ENCODE measurements at regions not wholly inside any gene's neighbourhood (a gene's known extent, or its start where the extent isn't known, plus 50 kb on each side); places are given as distances from the start of the nearest gene placed in this dataset.
"Not testable (repeated sequence)": the region's sequence is repeated elsewhere in the genome, so short reads cannot be mapped to it uniquely, and the experiment has no call there.

DNA sequence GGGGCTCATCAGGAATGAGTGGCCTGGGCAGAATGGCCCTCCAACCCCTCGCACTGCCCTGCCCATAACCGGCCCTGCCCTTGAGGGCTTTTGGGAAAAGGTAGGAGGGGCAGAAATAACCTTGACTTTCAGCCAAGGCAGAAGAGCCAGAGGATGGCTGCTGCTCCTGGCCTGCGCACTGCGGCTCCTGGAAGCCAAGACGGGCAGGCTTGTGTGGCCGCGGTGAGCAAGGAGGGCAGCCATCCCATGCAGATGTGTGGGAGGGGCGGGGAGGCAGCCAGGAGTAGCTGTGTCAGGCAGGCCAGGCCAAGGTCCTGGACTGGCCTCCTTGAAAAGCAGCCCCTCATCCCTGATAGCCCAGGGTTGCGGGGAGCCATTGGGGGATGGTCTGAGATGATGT is 57.6 kb upstream of the URI1 start:
- DNase-seq (ENCODE audit: low spot score) = peak; percentile 57
- Mint-ChIP-seq H3K27ac (ENCODE audit: unreplicated experiment) (no peak overlapping the region), H3K4me3 (ENCODE audit: unreplicated experiment) (no peak overlapping the region), H3K36me3 (ENCODE audit: low read depth) (no peaks in the 10 kb centered on the region), H3K4me1 (ENCODE audit: low read depth) (no peaks in the 10 kb centered on the region), H3K27me3 (ENCODE audit: low read depth) (peaks cover 15% of the 10 kb centered on the region), H3K9me3 (ENCODE audit: low read depth) (no peaks in the 10 kb centered on the region)
- TF ChIP-seq, protein P1, sequence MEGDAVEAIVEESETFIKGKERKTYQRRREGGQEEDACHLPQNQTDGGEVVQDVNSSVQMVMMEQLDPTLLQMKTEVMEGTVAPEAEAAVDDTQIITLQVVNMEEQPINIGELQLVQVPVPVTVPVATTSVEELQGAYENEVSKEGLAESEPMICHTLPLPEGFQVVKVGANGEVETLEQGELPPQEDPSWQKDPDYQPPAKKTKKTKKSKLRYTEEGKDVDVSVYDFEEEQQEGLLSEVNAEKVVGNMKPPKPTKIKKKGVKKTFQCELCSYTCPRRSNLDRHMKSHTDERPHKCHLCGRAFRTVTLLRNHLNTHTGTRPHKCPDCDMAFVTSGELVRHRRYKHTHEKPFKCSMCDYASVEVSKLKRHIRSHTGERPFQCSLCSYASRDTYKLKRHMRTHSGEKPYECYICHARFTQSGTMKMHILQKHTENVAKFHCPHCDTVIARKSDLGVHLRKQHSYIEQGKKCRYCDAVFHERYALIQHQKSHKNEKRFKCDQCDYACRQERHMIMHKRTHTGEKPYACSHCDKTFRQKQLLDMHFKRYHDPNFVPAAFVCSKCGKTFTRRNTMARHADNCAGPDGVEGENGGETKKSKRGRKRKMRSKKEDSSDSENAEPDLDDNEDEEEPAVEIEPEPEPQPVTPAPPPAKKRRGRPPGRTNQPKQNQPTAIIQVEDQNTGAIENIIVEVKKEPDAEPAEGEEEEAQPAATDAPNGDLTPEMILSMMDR (IDR thresholded peaks at IDR 0.05) = no peak

DNA sequence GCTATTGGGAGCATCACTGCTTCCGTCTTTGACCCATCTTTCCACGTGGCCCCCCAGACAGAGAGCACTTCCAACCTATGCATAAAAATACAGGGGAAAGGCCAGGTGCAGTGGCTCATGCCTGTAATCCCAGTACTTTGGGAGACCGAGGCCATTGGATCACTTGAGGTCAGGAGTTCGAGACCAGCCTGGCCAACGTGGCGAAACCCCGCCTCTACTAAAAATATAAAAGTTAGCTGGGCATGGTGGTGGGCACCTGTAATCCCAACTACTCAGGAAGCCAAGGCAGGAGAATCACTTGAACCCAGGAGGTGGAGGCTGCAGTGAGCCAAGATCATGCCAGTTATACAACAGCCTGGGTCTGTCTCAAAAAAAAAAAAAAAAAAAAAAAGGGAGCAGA is 55.9 kb upstream of the URI1 start:
- H3K27me3 Mint-ChIP-seq (ENCODE audit: low read depth); H3K9me3 Mint-ChIP-seq (ENCODE audit: low read depth); H3K4me3 Mint-ChIP-seq (ENCODE audit: unreplicated experiment); H3K36me3 Mint-ChIP-seq (ENCODE audit: low read depth); DNase-seq (ENCODE audit: low spot score); H3K27ac Mint-ChIP-seq (ENCODE audit: unreplicated experiment); H3K4me1 Mint-ChIP-seq (ENCODE audit: low read depth): not testable (repeated sequence)

DNA sequence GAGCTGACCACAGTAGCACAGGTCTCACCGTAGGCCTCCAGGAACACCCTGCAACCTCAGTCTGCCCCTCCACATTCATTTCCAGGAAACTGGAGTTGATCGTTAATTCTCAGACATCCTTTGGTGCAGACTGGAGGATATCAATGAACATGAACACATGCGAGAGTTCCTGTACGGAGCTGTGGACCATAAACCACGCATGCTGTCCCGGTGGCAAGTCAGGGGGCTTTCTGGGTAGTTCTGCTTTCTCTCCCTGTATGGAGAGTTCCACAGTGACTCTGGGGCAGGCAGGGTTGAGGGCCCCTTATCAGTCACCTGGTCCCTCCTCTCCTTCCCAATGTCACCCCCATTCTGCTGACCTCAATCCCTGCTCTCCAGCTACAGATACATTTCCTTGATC is 55.5 kb upstream of the URI1 start:
- Mint-ChIP-seq H3K4me1 (ENCODE audit: low read depth) (no peaks in the 10 kb centered on the region), H3K4me3 (ENCODE audit: unreplicated experiment) (no peak overlapping the region), H3K27me3 (ENCODE audit: low read depth) (peaks cover 5% of the 10 kb centered on the region), H3K27ac (ENCODE audit: unreplicated experiment) (no peak overlapping the region), H3K36me3 (ENCODE audit: low read depth) (no peaks in the 10 kb centered on the region), H3K9me3 (ENCODE audit: low read depth) (no peaks in the 10 kb centered on the region)
- DNase-seq (ENCODE audit: low spot score) = peak; percentile 22
- TF ChIP-seq, protein P1 (IDR thresholded peaks at IDR 0.05) = no peak

DNA sequence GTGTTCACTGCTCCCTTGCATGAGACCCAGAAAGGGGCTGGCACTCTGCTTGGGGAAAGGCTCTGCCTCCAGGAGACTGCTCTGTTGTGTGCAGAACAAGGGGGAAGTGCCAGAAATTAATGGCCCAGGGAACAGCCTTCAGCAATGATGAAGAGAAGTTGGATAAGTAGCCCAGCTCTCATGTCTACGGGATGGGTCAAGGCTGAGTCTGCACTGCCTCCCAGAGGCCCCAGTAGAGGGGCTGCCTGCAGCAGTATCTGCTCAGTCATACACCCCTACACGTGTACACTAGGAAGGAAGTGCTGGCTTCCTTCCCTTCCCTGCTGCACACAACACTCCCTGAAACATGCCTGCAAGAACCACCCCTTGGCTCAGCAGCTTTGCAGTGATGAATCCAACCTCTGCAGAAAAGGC is 54.6 kb upstream of the URI1 start:
- no peak overlapping the region for H3K4me3 Mint-ChIP-seq (ENCODE audit: unreplicated experiment)
- H3K27ac Mint-ChIP-seq (ENCODE audit: unreplicated experiment) = no peak overlapping the region
- no peaks in the 10 kb centered on the region for H3K4me1 Mint-ChIP-seq (ENCODE audit: low read depth)
- TF ChIP-seq, protein P1 (IDR thresholded peaks at IDR 0.05) = no peak
- no peaks in the 10 kb centered on the region for H3K36me3 Mint-ChIP-seq (ENCODE audit: low read depth)
- peak; percentile 27 for DNase-seq (ENCODE audit: low spot score)
- peaks cover 5% of the 10 kb centered on the region for H3K27me3 Mint-ChIP-seq (ENCODE audit: low read depth)
- no peaks in the 10 kb centered on the region for H3K9me3 Mint-ChIP-seq (ENCODE audit: low read depth)

DNA sequence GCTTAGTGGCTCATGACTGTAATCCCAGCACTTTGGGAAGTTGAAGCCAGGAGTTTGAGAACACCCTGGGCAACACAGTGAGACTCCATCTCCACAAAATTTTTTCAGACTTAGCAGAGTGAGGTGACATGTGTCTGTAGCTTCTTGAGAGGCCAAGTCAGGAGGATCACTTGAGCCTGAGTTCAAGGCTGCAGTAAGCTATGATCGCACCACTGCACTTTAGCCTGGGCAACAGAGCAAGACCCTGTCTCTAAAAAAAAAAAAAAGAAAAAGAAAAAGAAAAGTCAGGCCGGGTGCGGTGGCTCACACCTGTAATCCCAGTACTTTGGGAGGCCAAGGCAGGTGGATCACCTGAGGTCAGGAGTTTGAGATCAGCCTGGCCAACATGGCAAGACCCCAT is 54.0 kb upstream of the URI1 start:
- not testable (repeated sequence) for H3K4me3 Mint-ChIP-seq (ENCODE audit: unreplicated experiment); H3K36me3 Mint-ChIP-seq (ENCODE audit: low read depth); H3K4me1 Mint-ChIP-seq (ENCODE audit: low read depth); H3K27me3 Mint-ChIP-seq (ENCODE audit: low read depth); H3K9me3 Mint-ChIP-seq (ENCODE audit: low read depth); DNase-seq (ENCODE audit: low spot score); H3K27ac Mint-ChIP-seq (ENCODE audit: unreplicated experiment)

DNA sequence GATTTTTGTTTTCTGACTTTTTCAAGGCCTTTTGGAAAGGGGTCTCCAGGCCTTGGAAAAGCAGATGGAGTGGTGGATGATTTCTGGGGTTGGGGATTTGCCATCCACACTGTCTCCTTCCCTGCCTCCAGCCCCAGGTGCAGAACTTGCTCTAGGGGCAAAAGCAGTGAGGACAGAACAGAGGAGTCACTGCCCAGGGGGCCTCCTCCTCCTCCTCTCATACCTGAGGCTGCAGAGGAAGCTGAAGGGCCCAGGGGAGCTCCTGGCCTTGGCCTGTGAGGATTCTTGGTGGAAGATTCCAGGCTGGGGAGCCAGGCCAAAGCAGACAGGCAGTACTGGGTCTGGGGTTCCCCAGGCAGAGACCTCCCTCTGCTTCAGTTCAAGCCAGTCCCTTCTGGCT is 52.3 kb upstream of the URI1 start:
- Mint-ChIP-seq H3K4me3 (ENCODE audit: unreplicated experiment) (no peak overlapping the region), H3K4me1 (ENCODE audit: low read depth) (no peaks in the 10 kb centered on the region), H3K27me3 (ENCODE audit: low read depth) (peaks cover 4% of the 10 kb centered on the region), H3K9me3 (ENCODE audit: low read depth) (no peaks in the 10 kb centered on the region), H3K27ac (ENCODE audit: unreplicated experiment) (no peak overlapping the region), H3K36me3 (ENCODE audit: low read depth) (no peaks in the 10 kb centered on the region)
- TF ChIP-seq, protein P1 (IDR thresholded peaks at IDR 0.05) = no peak
- no peak for DNase-seq (ENCODE audit: low spot score)
